Dendritic cell treated with granulocyte-macrophage colony-stimulating factor and Interleukin-4, amounts not matched to agents 40 ng/mL and 50 ng/mL, for 4 days (primary cell): ENCODE measurements at regions not wholly inside any gene's neighbourhood (a gene's known extent, or its start where the extent isn't known, plus 50 kb on each side); places are given as distances from the start of the nearest gene placed in this dataset.
"Not testable (repeated sequence)": the region's sequence is repeated elsewhere in the genome, so short reads cannot be mapped to it uniquely, and the experiment has no call there.

Experiments used
- H3K27ac Mint-ChIP-seq: one replicate; pipeline ENCODE4 v1.8.0; 2022; ENCODE audit warnings: mild to moderate bottlenecking, mixed read lengths
- H3K27me3 Mint-ChIP-seq: one replicate; pipeline ENCODE4 v1.8.0; 2022; ENCODE audit warnings: mild to moderate bottlenecking, mixed read lengths
- H3K36me3 Mint-ChIP-seq: one replicate; pipeline ENCODE4 v1.8.0; 2022; ENCODE audit warnings: low read depth, mixed read lengths
- H3K4me1 Mint-ChIP-seq: one replicate; pipeline ENCODE4 v1.8.0; 2022; ENCODE audit warnings: low read depth, mixed read lengths
- H3K4me3 Mint-ChIP-seq: one replicate; pipeline ENCODE4 v1.8.0; 2022; ENCODE audit warnings: mild to moderate bottlenecking, moderate library complexity, mixed read lengths
- H3K9me3 Mint-ChIP-seq: one replicate; pipeline ENCODE4 v1.8.0; 2022; ENCODE audit warnings: mixed read lengths
- intact Hi-C: fragments of 100-400 bp; cut with micrococcal nuclease; formaldehyde crosslinking; loops from one replicate; pipeline ENCODE4 v1.15.0; 2022

GRCh38 chr7:49614974-49615373 lies 158.5 kb upstream of the VWC2 start:
- not testable (repeated sequence) for H3K36me3 Mint-ChIP-seq, H3K27ac Mint-ChIP-seq

GRCh38 chr7:49618028-49618427 lies 155.4 kb upstream of the VWC2 start:
- no peaks in the 10 kb centered on the region for H3K27me3 Mint-ChIP-seq
- intact Hi-C loops, result no loop called here
- H3K9me3 Mint-ChIP-seq, result peaks cover 37% of the 10 kb centered on the region
- H3K4me1 Mint-ChIP-seq, result no peaks in the 10 kb centered on the region
- no peaks in the 10 kb centered on the region for H3K36me3 Mint-ChIP-seq
- no peak overlapping the region for H3K27ac Mint-ChIP-seq
- H3K4me3 Mint-ChIP-seq, result no peak overlapping the region

More at GRCh38 chr7:49614974-49615373, 158.5 kb upstream of the VWC2 start:
- intact Hi-C loops, H3K4me1 Mint-ChIP-seq, H3K27me3 Mint-ChIP-seq, H3K4me3 Mint-ChIP-seq: not testable (repeated sequence)
- H3K9me3 Mint-ChIP-seq, result peaks cover 39% of the 10 kb centered on the region

GRCh38 chr7:49623943-49624342 lies 149.5 kb upstream of the VWC2 start:
- H3K4me3 Mint-ChIP-seq, result no peak overlapping the region
- H3K36me3 Mint-ChIP-seq, result no peaks in the 10 kb centered on the region
- H3K4me1 Mint-ChIP-seq, result no peaks in the 10 kb centered on the region
- peaks cover 15% of the 10 kb centered on the region for H3K9me3 Mint-ChIP-seq
- no peak overlapping the region for H3K27ac Mint-ChIP-seq
- H3K27me3 Mint-ChIP-seq, result no peaks in the 10 kb centered on the region
- intact Hi-C loops, result no loop called here

- intact Hi-C loops, result no loop called here
- H3K36me3 Mint-ChIP-seq, result no peaks in the 10 kb centered on the region
- H3K4me3 Mint-ChIP-seq, result no peak overlapping the region
- H3K9me3 Mint-ChIP-seq, result peaks cover 9% of the 10 kb centered on the region
- no peaks in the 10 kb centered on the region for H3K4me1 Mint-ChIP-seq
- H3K27ac Mint-ChIP-seq, result no peak overlapping the region
- no peaks in the 10 kb centered on the region for H3K27me3 Mint-ChIP-seq
Observed at GRCh38 chr7:49624611-49625010, 148.8 kb upstream of the VWC2 start.

- Mint-ChIP-seq H3K4me3 (no peak overlapping the region), H3K9me3 (no peaks in the 10 kb centered on the region), H3K27me3 (peaks cover under 1% of the 10 kb centered on the region), H3K36me3 (no peaks in the 10 kb centered on the region), H3K27ac (no peak overlapping the region), H3K4me1 (peaks cover 8% of the 10 kb centered on the region)
- intact Hi-C loops, result no loop called here
Observed at GRCh38 chr7:49630513-49630912, 142.9 kb upstream of the VWC2 start.

- Mint-ChIP-seq H3K4me3 (no peak overlapping the region), H3K27me3 (peaks cover 2% of the 10 kb centered on the region), H3K9me3 (no peaks in the 10 kb centered on the region)
Observed at GRCh38 chr7:49631071-49631815, 142.2 kb upstream of the VWC2 start.

GRCh38 chr7:49631960-49632359 lies 141.5 kb upstream of the VWC2 start:
- intact Hi-C loops, result no loop called here
- Mint-ChIP-seq H3K4me3 (no peak overlapping the region), H3K27ac (no peak overlapping the region), H3K4me1 (peaks cover 8% of the 10 kb centered on the region), H3K36me3 (no peaks in the 10 kb centered on the region), H3K9me3 (no peaks in the 10 kb centered on the region), H3K27me3 (peaks cover 2% of the 10 kb centered on the region)

More at GRCh38 chr7:49631071-49631815, 142.2 kb upstream of the VWC2 start:
- no peaks in the 10 kb centered on the region for H3K36me3 Mint-ChIP-seq
- H3K4me1 Mint-ChIP-seq, result peaks cover 8% of the 10 kb centered on the region
- intact Hi-C loops, result no loop called here
- no peak overlapping the region for H3K27ac Mint-ChIP-seq

GRCh38 chr7:49635800-49636199 lies 137.6 kb upstream of the VWC2 start:
- Mint-ChIP-seq H3K27ac (no peak overlapping the region), H3K4me1 (peaks cover 7% of the 10 kb centered on the region)

GRCh38 chr7:49636400-49636799 lies 137.0 kb upstream of the VWC2 start:
- Mint-ChIP-seq H3K36me3 (no peaks in the 10 kb centered on the region), H3K9me3 (no peaks in the 10 kb centered on the region), H3K27me3 (peaks cover 2% of the 10 kb centered on the region), H3K4me1 (peaks cover 4% of the 10 kb centered on the region), H3K4me3 (no peak overlapping the region), H3K27ac (no peak overlapping the region)
- intact Hi-C loops, result no loop called here

More at GRCh38 chr7:49635800-49636199, 137.6 kb upstream of the VWC2 start:
- no peaks in the 10 kb centered on the region for H3K36me3 Mint-ChIP-seq
- peaks cover 2% of the 10 kb centered on the region for H3K27me3 Mint-ChIP-seq
- intact Hi-C loops, result no loop called here
- H3K9me3 Mint-ChIP-seq, result no peaks in the 10 kb centered on the region
- H3K4me3 Mint-ChIP-seq, result no peak overlapping the region

- no peaks in the 10 kb centered on the region for H3K9me3 Mint-ChIP-seq
- intact Hi-C loops, result no loop called here
- H3K27me3 Mint-ChIP-seq, result peaks cover 2% of the 10 kb centered on the region
- no peak overlapping the region for H3K4me3 Mint-ChIP-seq
- H3K4me1 Mint-ChIP-seq, result no peaks in the 10 kb centered on the region
- H3K36me3 Mint-ChIP-seq, result no peaks in the 10 kb centered on the region
- H3K27ac Mint-ChIP-seq, result no peak overlapping the region
Observed at GRCh38 chr7:49638166-49638565, 135.3 kb upstream of the VWC2 start.

GRCh38 chr7:49639068-49639593 lies 134.3 kb upstream of the VWC2 start:
- Mint-ChIP-seq H3K27me3 (peaks cover 2% of the 10 kb centered on the region), H3K9me3 (no peaks in the 10 kb centered on the region), H3K4me1 (no peaks in the 10 kb centered on the region), H3K4me3 (no peak overlapping the region), H3K27ac (no peak overlapping the region), H3K36me3 (no peaks in the 10 kb centered on the region)
- intact Hi-C loops, result no loop called here

GRCh38 chr7:49639808-49640207 lies 133.6 kb upstream of the VWC2 start:
- Mint-ChIP-seq H3K36me3 (no peaks in the 10 kb centered on the region), H3K27ac (no peak overlapping the region), H3K4me1 (no peaks in the 10 kb centered on the region), H3K9me3 (no peaks in the 10 kb centered on the region), H3K4me3 (no peak overlapping the region), H3K27me3 (peaks cover 2% of the 10 kb centered on the region)
- intact Hi-C loops, result no loop called here

GRCh38 chr7:49643321-49643720 lies 130.1 kb upstream of the VWC2 start:
- Mint-ChIP-seq H3K36me3 (no peaks in the 10 kb centered on the region), H3K4me3 (no peak overlapping the region), H3K4me1 (no peaks in the 10 kb centered on the region), H3K27me3 (no peaks in the 10 kb centered on the region), H3K27ac (no peak overlapping the region), H3K9me3 (no peaks in the 10 kb centered on the region)
- intact Hi-C loops, result no loop called here

GRCh38 chr7:49643736-49644135 lies 129.7 kb upstream of the VWC2 start:
- Mint-ChIP-seq H3K4me3 (no peak overlapping the region), H3K27me3 (no peaks in the 10 kb centered on the region), H3K27ac (no peak overlapping the region), H3K36me3 (no peaks in the 10 kb centered on the region), H3K9me3 (no peaks in the 10 kb centered on the region), H3K4me1 (no peaks in the 10 kb centered on the region)
- intact Hi-C loops, result no loop called here
